ENCODE measurements at regions not wholly inside any gene's neighbourhood (a gene's known extent, or its start where the extent isn't known, plus 50 kb on each side); places are given as distances from the start of the nearest gene placed in this dataset.

DNA sequence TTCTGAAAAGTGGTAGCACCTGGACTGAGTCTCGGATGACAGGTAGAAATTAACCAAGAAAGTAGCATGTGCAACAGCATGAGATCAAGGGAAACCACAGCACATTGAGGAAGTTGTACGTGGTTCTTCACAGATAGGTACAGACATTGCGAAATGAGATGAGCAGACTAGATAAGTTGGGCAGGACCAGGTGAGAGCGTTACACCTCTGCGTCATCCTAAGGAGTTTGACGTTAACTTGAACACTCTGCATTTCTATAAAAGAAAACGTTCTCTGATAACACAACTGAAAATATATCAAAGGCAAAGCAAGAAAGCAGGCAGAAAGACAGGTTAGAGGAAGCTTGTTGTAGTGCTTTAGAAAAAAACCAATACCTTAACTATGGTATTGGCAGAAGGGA lies 98.5 kb upstream of the RASSF8 start:
- TF ChIP-seq, protein P1, sequence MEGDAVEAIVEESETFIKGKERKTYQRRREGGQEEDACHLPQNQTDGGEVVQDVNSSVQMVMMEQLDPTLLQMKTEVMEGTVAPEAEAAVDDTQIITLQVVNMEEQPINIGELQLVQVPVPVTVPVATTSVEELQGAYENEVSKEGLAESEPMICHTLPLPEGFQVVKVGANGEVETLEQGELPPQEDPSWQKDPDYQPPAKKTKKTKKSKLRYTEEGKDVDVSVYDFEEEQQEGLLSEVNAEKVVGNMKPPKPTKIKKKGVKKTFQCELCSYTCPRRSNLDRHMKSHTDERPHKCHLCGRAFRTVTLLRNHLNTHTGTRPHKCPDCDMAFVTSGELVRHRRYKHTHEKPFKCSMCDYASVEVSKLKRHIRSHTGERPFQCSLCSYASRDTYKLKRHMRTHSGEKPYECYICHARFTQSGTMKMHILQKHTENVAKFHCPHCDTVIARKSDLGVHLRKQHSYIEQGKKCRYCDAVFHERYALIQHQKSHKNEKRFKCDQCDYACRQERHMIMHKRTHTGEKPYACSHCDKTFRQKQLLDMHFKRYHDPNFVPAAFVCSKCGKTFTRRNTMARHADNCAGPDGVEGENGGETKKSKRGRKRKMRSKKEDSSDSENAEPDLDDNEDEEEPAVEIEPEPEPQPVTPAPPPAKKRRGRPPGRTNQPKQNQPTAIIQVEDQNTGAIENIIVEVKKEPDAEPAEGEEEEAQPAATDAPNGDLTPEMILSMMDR (conservative IDR thresholded peaks at IDR 0.05), result no peak
- TF ChIP-seq ZFX (IDR thresholded peaks at IDR 0.05), result no peak
- no peak overlapping the region for H3K27ac ChIP-seq

DNA sequence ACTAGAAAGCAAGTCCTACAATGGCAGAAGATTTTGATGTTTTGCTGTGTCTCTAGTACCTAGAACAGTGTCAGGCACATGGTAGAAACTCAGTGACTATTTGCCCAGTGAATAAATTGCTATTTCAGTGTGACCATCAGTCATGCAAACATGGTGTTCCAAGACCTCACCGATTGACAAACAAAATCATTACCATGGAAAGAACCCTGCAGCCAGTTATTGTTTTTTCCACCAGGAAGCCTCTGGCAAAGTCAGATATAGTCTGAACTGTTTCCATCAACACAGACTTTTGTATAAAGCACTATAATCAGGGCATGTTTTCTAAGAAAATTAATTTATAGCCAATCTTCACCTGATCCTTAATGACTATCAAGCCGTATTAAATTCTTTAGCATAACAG lies 97.3 kb upstream of the RASSF8 start:
- TF ChIP-seq ZFX (IDR thresholded peaks at IDR 0.05), result no peak
- TF ChIP-seq, protein P1 (conservative IDR thresholded peaks at IDR 0.05), result no peak
- H3K27ac ChIP-seq, result no peak overlapping the region

DNA sequence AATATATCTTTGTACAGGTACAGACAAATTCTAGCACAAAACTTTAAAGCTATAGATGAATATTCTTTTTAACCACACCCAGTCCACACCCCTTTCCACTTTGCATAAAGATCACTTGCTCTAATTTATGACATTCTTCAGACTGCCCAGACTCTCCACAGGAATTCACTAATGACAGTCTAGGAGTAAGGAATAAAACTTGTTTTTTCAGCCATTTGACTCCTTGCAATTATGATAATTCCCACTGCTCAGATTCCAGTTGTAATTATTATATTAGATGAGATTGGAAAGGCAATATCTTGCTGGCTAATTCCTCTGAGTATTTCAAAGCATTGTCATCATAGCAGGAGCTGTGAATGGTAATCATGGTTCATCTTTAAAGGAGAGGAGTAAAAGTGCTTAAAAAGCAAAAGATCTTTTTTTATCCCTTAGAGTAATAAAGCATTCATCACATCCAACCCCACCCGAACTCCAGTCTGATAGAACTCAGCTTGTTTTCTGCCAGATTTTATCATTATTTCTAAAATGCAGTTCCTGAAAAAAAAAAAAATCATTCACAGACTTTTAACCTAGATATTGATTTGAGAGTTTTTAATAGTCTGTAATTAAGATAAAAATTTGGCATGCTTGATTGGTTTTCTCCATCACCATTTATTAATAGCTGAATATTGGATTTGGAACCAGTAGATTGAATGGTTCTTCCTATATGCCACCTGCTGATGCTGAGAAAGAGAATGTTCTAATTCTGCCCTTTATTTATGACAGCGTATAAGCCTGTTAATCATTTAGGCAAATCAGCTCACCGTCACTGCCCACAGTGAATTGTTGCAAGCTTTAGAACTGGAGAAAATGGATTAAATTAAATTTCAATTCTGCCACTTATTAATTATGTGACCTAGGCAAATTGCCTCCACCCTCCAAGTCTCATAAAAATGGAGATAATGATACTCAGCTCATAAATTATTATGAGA lies 93.9 kb upstream of the RASSF8 start:
- H3K27ac ChIP-seq, result no peak overlapping the region
- TF ChIP-seq, protein P1 (conservative IDR thresholded peaks at IDR 0.05), result no peak
- TF ChIP-seq ZFX (IDR thresholded peaks at IDR 0.05), result no peak

DNA sequence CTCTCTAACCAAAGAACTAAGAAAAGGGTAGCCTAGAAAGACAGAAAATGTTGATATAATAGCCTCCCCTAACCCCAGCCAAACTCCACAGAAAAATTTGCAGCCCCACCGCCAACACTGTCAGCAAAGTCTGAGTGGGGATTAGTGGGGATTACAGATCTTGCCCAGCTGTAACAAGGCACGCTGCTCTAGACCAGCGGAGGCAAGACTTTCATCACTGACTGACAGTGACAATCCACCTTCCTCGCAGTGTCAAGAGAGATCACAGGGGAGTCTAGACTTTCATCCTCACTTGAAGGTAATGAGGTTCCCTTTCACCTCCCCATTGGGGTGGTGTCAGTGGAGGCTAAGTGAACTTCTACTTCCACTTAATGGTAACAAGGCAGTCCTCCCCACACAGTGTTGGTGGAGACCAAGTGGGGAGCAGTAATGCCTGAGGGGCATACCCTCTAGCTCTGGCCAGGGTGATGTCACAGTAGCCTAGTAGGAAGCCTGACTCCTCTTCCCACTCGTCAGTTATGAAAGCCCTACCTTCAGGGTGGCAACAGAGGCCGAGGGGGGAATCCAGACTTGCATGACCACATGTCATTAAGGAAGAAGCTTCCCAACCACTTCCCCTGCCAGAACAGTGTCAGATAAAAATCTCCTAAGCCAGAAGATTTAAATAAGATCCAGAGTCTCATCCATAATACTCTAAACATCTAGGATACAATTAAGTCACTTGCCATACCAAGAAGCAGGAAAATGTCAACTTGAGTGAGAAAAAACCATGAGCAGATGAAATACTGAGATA lies 91.7 kb upstream of the RASSF8 start:
- TF ChIP-seq, protein P1 (conservative IDR thresholded peaks at IDR 0.05), result no peak
- TF ChIP-seq ZFX (IDR thresholded peaks at IDR 0.05), result no peak
- no peak overlapping the region for H3K27ac ChIP-seq

DNA sequence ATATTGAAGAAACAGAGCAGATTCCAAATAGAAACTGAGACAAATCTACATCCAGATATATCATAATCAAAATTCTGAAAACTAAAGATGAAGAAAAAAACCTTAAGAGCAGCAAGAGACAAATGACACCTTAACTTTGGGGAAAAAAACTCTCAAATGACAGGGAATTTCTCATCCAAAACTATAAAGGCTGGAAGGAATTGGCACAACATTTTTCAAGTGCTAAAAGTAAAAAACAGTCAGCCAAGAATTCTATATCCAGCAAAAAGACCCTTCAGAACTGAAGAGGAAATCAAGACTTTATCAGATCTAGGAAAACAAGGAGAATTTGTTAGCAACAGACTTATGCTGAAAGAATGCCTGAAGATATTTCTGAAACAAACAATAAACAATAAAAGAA lies 90.3 kb upstream of the RASSF8 start:
- TF ChIP-seq, protein P1 (conservative IDR thresholded peaks at IDR 0.05), result no peak
- TF ChIP-seq ZFX (IDR thresholded peaks at IDR 0.05), result no peak
- no peak overlapping the region for H3K27ac ChIP-seq

DNA sequence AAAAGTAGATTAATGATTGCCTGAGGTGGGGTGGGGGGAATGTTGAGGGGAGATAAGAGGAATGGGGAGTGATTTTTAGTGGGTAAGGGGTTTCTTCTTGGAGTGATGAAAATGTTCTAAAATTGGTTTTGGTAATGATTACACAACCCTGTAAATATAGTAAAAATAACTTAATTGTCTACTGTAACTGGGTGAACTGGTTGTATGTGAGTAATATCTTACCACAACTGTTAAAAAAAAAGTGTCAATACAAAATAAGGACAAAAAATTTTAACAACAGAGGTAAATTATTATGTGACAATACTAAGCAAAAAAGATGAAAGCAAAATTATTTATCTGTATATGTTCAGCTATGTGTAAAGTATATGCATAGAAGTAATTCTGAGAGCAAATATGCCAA lies 86.3 kb upstream of the RASSF8 start:
- H3K27ac ChIP-seq, result no peak overlapping the region
- TF ChIP-seq, protein P1 (conservative IDR thresholded peaks at IDR 0.05), result no peak
- TF ChIP-seq ZFX (IDR thresholded peaks at IDR 0.05), result no peak

DNA sequence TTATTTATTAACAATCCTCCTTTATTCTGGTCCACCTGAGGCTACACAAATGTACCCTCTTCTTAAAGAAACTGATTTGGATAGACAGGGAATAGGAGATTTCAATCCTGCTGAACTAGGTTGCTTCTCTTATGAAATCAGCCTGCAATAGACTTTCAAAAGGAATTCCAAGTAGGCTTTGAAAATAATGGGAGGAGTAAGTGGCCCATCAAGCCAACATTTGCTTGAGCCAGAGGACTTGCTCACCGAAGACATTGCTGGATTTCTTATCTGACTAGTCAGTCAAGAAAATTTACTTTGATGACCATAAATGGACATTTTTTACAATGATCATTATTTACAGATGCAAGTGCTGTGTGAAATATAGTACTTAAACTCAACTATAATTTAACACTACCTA lies 82.8 kb upstream of the RASSF8 start:
- no peak for TF ChIP-seq ZFX (IDR thresholded peaks at IDR 0.05)
- TF ChIP-seq, protein P1 (conservative IDR thresholded peaks at IDR 0.05), result no peak
- no peak overlapping the region for H3K27ac ChIP-seq

All from C4-2B (cell line).